Stimulated activated CD4-positive, alpha-beta T cell treated with anti-CD3 and anti-CD28 coated beads, Interleukin-12 subunit alpha, Interleukin-12 subunit beta, amount 100 ng/mL, for 48 hours (primary cell): ENCODE measurements at regions not wholly inside any gene's neighbourhood (a gene's known extent, or its start where the extent isn't known, plus 50 kb on each side); places are given as distances from the start of the nearest gene placed in this dataset.
"Not testable (repeated sequence)": the region's sequence is repeated elsewhere in the genome, so short reads cannot be mapped to it uniquely, and the experiment has no call there.

Experiments used
- DNase-seq, 3 donors: peaks; one replicate each; pipeline ENCODE4 v3.0.0-alpha.2; 2020; ENCODE audit warnings: low read depth in 2 of 3, low spot score in 1 of 3

GRCh38 chr2:180555391-180555965 is 424.9 kb upstream of the UBE2E3 start:
- no peak for DNase-seq

DNA sequence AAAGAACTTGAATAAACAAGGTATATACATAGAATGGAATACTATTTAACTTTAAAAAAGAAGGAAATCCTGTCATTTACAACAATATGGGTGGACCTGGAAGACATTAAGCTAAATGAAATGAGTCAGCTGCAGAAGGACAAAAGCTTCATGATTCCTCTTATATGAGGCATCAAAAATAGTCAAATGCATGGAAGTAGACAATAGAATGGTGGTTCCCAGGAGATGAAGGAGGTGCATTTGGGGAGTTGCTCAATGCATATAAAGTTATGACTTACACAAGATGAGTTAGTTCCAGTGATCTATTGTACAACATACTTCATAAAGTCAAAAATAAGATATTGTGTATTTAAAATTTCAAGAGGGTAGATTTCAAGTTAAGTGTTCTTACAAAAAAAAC is 426.1 kb upstream of the UBE2E3 start:
- DNase-seq: no peak

GRCh38 chr2:180553094-180553715 is 427.2 kb upstream of the UBE2E3 start:
- DNase-seq: no peak

DNA sequence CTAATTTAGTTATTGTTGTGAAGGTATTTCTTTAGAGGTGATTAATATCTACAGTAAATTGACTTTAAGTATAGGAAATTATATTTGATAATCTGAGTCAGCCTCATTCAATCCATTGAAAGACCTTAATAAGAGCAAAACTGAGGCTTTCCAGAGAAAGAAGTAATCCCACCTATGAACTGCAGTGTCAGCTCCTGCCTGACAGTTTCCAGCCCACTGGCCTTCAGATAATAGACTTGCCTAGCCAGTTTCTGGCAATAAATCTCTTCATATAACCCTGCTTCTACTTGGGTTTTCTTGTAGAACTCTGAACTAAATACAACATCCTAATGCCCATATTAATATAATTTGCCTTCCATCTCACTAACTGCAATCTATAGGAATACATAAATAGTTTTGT is 437.9 kb upstream of the UBE2E3 start:
- DNase-seq: no peak

DNA sequence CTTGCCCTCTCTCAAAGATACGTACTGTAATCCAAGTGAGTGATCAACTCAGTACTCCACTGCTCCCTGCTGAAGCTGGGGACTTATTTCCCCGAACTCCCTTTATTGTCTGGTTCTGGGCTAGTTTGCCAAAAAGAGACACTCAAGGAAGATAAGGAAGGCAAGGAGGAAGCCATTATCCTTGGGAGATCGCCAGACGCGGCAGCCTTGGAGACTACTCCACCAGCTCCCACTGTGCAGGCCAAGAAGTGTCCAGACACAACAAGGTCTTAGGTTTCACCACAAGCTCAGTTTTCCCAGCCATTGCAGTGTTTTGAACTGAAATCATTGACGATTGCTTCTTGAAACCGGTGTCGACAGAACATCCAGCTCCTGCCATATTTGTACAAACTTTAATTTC is 439.6 kb upstream of the UBE2E3 start:
- no peak for DNase-seq

DNA sequence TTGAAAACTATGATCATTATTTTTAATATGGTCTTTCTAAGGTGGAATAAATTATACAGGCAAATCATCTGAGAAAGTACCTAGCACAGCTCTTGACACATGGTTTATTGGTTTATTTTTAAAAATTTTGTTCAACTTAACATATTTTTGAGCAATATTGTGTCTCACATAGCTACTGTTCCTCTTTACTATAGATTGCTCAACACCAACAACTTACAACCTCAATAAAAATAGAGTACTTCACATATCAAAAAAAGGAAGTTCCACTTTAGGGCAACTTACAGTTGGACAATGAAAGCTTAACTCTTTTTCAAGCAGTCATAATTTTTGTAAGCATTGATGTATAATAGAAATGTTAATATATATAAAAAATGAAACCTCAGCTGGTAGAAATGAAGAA is 440.9 kb upstream of the UBE2E3 start:
- no peak for DNase-seq

- no peak for DNase-seq
Measured at GRCh38 chr2:180535289-180535688, 445.1 kb upstream of the UBE2E3 start.

DNA sequence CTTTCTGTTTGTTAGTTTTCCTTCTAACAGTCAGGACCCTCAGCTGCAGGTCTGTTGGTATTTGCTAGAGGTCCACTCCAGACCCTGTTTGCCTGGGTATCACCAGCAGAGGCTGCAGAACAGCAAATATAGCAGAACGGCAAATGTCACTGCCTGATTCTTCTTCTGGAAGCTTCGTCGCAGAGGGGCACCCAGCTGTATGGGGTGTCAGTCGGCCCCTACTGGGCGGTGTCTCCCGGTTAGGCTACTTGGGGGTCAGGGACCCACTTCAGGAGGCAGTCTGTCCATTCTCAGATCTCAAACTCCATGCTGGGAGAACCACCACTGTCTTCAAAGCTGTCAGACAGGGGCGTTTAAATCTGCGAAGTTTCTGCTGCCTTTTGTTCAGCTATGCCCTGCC is 448.6 kb upstream of the UBE2E3 start:
- not testable (repeated sequence) for DNase-seq

GRCh38 chr2:180524499-180524898 is 455.9 kb upstream of the UBE2E3 start:
- no peak for DNase-seq

DNA sequence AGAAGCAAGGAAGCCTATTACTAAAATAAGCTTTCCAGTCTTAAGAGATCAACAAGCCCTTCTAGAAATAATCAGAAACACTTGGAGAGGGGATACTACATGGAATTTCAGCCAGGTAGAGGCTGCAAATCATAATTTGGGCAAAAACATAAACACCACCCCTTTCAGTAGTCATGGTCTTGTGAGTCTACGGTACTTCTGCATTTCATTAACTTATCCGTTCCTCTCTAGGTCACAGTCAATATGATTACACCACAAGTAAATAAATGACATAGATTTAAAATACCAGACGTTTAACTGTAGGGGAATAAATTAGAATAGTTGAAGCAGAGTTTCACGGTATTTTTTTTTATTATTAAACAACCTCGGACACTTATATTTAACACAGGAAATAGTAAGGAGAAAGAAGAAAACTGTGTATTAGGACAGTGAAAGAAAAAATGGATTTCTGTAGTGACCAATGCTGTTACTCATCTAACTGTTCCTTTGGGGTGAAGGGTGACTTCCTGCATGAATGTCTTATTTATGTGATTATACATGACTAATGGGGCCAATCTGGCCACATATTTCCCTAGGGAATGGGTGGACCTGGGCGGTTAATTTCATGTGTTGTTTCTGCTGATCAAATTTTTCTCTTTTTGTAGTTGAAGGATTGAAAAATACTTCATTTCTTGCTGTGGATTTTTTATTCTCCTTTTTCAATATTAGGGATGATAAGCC is 456.6 kb upstream of the UBE2E3 start:
- DNase-seq: no peak

- no peak for DNase-seq
Measured at GRCh38 chr2:180520921-180521581, 459.4 kb upstream of the UBE2E3 start.

DNA sequence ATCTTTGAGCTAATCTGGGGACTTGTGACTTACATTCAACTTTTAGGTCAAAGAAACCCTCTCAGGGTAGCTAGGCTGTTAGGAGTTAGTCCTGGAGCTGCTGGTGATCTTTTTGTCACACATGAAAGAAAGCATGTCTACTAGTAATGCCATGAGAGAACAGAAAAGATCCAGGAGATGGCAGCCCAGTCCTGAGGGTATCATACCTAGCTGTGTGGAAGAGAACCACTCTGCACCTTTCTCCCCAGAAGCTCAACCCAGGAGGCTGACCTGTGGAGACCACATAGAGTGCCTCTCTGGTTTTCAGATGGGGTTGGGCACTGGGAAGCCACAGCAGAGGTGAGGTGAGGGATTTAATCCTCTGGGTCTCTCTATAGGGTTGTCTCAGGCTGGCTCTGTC is 460.2 kb upstream of the UBE2E3 start:
- no peak for DNase-seq

DNA sequence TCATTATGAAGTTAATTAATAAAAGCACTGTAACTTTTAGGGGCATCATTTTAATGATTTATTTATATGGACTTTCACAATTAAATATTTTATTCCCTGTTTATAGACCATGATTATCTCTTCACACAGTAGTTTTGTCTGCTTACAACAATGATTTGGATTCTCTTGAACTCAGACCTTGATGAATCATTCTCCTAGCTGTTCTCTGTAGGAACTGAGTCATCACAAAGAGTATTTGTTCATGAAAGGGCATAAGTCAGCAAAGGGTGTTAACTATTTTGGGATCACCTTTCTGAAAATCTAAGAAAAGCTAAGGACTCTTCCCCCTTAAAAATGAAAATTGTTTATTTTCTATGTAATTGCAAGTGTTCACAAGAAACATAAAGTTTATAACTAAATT is 461.1 kb upstream of the UBE2E3 start:
- DNase-seq: no peak

- DNase-seq: no peak
Measured at GRCh38 chr2:180516232-180516631, 464.2 kb upstream of the UBE2E3 start.

DNA sequence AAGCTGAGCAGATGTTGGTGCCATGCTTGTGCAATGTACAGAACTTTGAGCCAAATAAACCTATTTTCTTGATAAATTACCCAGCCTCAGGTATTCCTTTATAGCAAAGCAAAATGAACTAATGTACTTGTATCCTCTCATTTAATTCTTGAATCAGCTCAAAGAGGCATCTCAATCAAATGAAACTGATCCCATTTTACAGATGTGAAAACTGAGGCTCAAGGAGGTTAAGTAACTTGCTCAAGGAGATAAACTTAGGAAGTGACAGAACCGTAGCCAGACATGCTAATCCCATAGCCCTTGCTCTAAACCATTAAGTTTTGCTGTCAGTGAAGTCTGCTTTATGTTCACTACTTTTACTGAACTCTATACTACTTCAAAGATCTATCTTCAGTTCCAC is 467.0 kb upstream of the UBE2E3 start:
- no peak for DNase-seq

DNA sequence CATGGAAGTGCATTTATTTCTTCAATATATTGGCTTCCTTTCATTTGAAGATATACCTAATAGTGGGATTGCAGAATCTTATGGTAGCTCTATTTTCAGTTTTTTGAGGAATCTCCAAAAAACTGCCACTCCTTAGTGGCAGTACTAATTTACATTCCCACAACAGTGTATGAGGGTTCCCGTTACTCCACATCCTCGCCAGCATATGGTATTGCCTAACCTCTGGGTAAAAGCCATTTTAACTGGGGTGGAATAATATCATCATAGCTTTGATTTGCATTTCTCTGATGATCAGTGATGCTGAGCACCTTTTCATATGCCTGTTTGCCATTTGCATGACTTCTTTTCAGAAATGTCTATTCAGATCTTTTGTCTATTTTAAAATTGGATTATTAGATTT is 471.9 kb upstream of the UBE2E3 start:
- no peak for DNase-seq

- DNase-seq: no peak
Measured at GRCh38 chr2:180507028-180507427, 473.4 kb upstream of the UBE2E3 start.

- DNase-seq: no peak
Measured at GRCh38 chr2:180505203-180505602, 475.2 kb upstream of the UBE2E3 start.

DNA sequence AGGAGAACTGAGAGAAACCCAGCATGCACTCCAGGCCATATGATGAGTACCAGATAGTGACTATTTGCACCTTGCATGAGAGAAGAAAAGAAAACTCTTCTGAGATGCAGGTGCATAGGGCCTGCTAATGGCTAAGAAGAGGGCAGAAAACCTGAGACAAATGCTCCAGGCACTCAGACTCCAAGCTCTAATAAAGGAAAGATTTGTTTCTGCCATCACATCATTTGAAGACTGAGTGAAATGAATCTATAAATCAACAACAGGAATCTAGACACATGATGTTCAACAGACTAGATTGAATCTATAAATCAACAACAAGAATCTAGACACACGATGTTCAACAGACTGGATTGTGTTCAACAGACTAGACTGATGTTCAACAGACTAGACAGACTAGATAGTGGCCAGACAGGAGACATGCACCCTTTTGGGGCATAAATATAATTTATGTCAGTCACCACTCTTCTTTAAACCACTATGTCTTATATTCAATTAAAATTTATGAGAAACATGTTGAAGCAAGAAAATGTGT is 482.7 kb upstream of the UBE2E3 start:
- DNase-seq: no peak

- DNase-seq: no peak
Measured at GRCh38 chr2:180495606-180496005, 484.8 kb upstream of the UBE2E3 start.

- no peak for DNase-seq
Measured at GRCh38 chr2:180494286-180494685, 486.1 kb upstream of the UBE2E3 start.

DNA sequence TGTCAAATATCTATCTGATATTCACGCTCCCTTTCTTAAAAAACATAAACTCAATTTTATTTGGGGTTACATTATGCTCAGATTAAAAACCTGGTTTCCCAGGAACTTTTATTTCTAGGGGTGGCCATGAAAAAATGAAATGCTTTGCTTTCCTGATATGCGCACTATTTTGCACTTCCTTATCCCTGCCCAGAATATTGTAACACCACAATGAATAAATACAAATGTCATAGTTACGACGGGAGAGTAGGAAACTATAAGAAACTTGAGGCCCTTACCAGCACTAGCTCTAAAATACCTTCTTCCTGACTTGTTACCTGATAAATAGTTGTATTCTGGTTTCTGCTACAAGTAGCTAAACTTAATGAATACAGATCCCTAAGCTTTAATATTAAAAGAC is 475.6 kb upstream of the CWC22 start:
- no peak for DNase-seq
